NB4 (cell line): ENCODE measurements at regions not wholly inside any gene's neighbourhood (a gene's known extent, or its start where the extent isn't known, plus 50 kb on each side); places are given as distances from the start of the nearest gene placed in this dataset.

ENCODE experiments used
- MYC ChIP-seq: IDR thresholded peaks from 2 replicates; pipeline ENCODE4 v1.6.1; 2011; ENCODE audit warnings: low read depth, low read length
- POLR2A ChIP-seq: IDR thresholded peaks from 2 replicates; pipeline ENCODE4 v1.6.1; 2011; ENCODE audit warnings: mild to moderate bottlenecking; ENCODE audit not compliant: insufficient read length; ENCODE audit errors: extremely low read depth
- TF ChIP-seq, protein P1 (sequence below): IDR thresholded peaks from one replicate; pipeline ENCODE4 v1.5.1; 2012; ENCODE audit warnings: low read depth, low read length
- TF ChIP-seq, protein P2 (sequence below): IDR thresholded peaks from 2 replicates; pipeline ENCODE4 v1.6.1; 2011; ENCODE audit warnings: low read depth, low read length

DNA sequence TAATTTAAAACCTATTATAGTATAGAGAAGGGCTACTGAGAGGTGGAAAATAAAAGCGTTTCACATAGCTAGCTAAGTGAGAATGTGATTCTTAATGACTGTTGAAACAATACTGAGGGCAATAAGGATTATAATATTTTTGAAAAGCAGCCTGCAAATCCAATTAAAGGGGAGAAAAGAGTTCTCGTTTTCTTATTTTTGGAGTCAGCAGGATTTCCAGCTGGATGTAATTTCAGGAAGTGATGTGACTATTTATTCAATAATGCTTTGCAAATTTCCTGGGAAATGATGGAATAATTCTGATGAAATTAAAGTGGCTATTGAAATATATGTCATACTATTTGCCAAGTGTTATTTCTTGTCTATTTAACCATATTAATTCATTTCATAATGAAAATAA, 279.1 kb downstream of the AEBP2 start:
- TF ChIP-seq, protein P1, sequence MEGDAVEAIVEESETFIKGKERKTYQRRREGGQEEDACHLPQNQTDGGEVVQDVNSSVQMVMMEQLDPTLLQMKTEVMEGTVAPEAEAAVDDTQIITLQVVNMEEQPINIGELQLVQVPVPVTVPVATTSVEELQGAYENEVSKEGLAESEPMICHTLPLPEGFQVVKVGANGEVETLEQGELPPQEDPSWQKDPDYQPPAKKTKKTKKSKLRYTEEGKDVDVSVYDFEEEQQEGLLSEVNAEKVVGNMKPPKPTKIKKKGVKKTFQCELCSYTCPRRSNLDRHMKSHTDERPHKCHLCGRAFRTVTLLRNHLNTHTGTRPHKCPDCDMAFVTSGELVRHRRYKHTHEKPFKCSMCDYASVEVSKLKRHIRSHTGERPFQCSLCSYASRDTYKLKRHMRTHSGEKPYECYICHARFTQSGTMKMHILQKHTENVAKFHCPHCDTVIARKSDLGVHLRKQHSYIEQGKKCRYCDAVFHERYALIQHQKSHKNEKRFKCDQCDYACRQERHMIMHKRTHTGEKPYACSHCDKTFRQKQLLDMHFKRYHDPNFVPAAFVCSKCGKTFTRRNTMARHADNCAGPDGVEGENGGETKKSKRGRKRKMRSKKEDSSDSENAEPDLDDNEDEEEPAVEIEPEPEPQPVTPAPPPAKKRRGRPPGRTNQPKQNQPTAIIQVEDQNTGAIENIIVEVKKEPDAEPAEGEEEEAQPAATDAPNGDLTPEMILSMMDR = no peak
- TF ChIP-seq POLR2A (no peak), MYC (no peak)
- TF ChIP-seq, protein P2, sequence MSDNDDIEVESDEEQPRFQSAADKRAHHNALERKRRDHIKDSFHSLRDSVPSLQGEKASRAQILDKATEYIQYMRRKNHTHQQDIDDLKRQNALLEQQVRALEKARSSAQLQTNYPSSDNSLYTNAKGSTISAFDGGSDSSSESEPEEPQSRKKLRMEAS = no peak
